ENCODE measurements at regions not wholly inside any gene's neighbourhood (a gene's known extent, or its start where the extent isn't known, plus 50 kb on each side); places are given as distances from the start of the nearest gene placed in this dataset.

GRCh38 chr3:168688267-168688666 lies 592.5 kb upstream of the GOLIM4 start:
- TF ChIP-seq CTCF (conservative IDR thresholded peaks at IDR 0.05) (no peak), ZFX (IDR thresholded peaks at IDR 0.05) (no peak)
